Stimulated activated CD4-positive, alpha-beta T cell treated with anti-CD3 and anti-CD28 coated beads, Interleukin-12 subunit alpha, Interleukin-12 subunit beta, amount 100 ng/mL, for 4 hours (primary cell): ENCODE measurements at regions not wholly inside any gene's neighbourhood (a gene's known extent, or its start where the extent isn't known, plus 50 kb on each side); places are given as distances from the start of the nearest gene placed in this dataset.
"Not testable (repeated sequence)": the region's sequence is repeated elsewhere in the genome, so short reads cannot be mapped to it uniquely, and the experiment has no call there.

ENCODE experiments used
- DNase-seq: peaks from one replicate; pipeline ENCODE4 v3.0.0-alpha.2; 2020

- no peak for DNase-seq
Observed at GRCh38 chr6:169917153-169917552, 165.7 kb downstream of the ERMARD start.

GRCh38 chr6:169915769-169916550 is 164.5 kb downstream of the ERMARD start:
- no peak for DNase-seq

- not testable (repeated sequence) for DNase-seq
Observed at GRCh38 chr6:169913745-169914144, 162.3 kb downstream of the ERMARD start.

- no peak for DNase-seq
Observed at GRCh38 chr6:169913096-169913638, 161.7 kb downstream of the ERMARD start.

GRCh38 chr6:169912266-169913095 is 161.1 kb downstream of the ERMARD start:
- no peak for DNase-seq

GRCh38 chr6:169911264-169912263 is 160.1 kb downstream of the ERMARD start:
- no peak for DNase-seq

- no peak for DNase-seq
Observed at GRCh38 chr6:169909113-169909512, 157.7 kb downstream of the ERMARD start.

- DNase-seq, result no peak
Observed at GRCh38 chr6:169908403-169908933, 157.0 kb downstream of the ERMARD start.

- DNase-seq, result no peak
Observed at GRCh38 chr6:169907419-169908115, 156.1 kb downstream of the ERMARD start.

GRCh38 chr6:169906688-169907418 is 155.4 kb downstream of the ERMARD start:
- no peak for DNase-seq

- DNase-seq, result no peak
Observed at GRCh38 chr6:169906004-169906687, 154.7 kb downstream of the ERMARD start.

- no peak for DNase-seq
Observed at GRCh38 chr6:169905041-169905807, 153.8 kb downstream of the ERMARD start.

- DNase-seq, result no peak
Observed at GRCh38 chr6:169904051-169904922, 152.9 kb downstream of the ERMARD start.

GRCh38 chr6:169903122-169903521 is 151.7 kb downstream of the ERMARD start:
- DNase-seq, result no peak

GRCh38 chr6:169902604-169903003 is 151.2 kb downstream of the ERMARD start:
- DNase-seq, result no peak

GRCh38 chr6:169902070-169902469 is 150.6 kb downstream of the ERMARD start:
- no peak for DNase-seq

- DNase-seq, result no peak
Observed at GRCh38 chr6:169899481-169900145, 148.2 kb downstream of the ERMARD start.
